ENCODE measurements at regions not wholly inside any gene's neighbourhood (a gene's known extent, or its start where the extent isn't known, plus 50 kb on each side); places are given as distances from the start of the nearest gene placed in this dataset.

DNA sequence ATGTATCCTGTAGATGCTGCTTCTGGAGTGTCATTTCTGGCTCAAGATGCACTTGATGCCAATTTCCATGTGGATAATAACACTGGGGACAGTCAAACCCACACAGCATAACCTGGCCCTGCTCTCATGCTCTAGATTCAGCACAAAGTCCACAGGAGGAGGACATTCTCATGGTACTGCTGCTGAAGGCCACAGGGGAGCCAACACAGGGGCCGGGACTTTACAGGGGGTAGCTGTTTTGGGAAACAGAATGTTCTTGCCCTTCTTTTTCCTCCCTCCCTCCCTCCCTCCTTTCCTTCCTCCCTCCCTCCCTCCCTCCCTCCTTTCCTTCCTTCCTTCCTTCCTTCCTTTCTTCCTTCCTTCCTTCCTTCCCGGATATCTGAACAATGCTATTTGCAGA is 477.4 kb downstream of the PDCD6IP start:
- in situ Hi-C loops (cut with HindIII; ENCODE audit: low pct_unique_long_range_greater_than_20kb, low sequenced_read_pairs): no loop called here
- DNase-seq (ENCODE audit: low read depth in 1 of 2, low spot score in 1 of 2): no peak
- TF ChIP-seq JUND (IDR thresholded peaks at IDR 0.05; ENCODE audit: low read depth): no peak

- in situ Hi-C loops (cut with HindIII; ENCODE audit: low pct_unique_long_range_greater_than_20kb, low sequenced_read_pairs): no loop called here
- no peak for TF ChIP-seq JUND (IDR thresholded peaks at IDR 0.05; ENCODE audit: low read depth)
- no peak for DNase-seq (ENCODE audit: low read depth in 1 of 2, low spot score in 1 of 2)
These were observed 477.9 kb downstream of the PDCD6IP start for GRCh38 chr3:34276342-34276741.

DNA sequence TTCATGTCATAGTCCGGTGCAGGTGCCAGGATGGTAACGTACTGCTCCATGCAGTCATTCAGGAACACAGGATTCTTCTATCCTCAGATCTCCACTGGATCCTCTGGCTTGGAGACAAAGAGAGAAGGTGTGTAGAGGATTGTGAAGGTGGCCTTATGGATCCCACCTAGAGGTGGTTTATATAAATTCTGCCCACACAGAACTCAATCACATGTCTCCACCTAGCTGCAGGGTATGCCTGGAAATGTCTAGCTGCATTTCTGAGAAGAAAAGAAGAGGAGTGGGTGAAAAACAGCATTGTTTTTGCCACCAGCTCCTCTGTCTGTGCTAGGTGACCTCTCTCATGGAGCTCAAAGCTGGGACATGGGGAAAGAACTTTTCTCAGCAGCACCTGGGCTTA is 478.7 kb downstream of the PDCD6IP start:
- DNase-seq (ENCODE audit: low read depth in 1 of 2, low spot score in 1 of 2): no peak
- TF ChIP-seq JUND (IDR thresholded peaks at IDR 0.05; ENCODE audit: low read depth): no peak
- in situ Hi-C loops (cut with HindIII; ENCODE audit: low pct_unique_long_range_greater_than_20kb, low sequenced_read_pairs): no loop called here

- DNase-seq (ENCODE audit: low read depth in 1 of 2, low spot score in 1 of 2): no peak
- no peak for TF ChIP-seq JUND (IDR thresholded peaks at IDR 0.05; ENCODE audit: low read depth)
- in situ Hi-C loops (cut with HindIII; ENCODE audit: low pct_unique_long_range_greater_than_20kb, low sequenced_read_pairs): no loop called here
These were observed 481.5 kb downstream of the PDCD6IP start for GRCh38 chr3:34279901-34280300.

GRCh38 chr3:34283751-34284150 is 485.3 kb downstream of the PDCD6IP start:
- TF ChIP-seq JUND (IDR thresholded peaks at IDR 0.05; ENCODE audit: low read depth): peak; percentile 51; the same call in 1 of the 2 replicates
- DNase-seq (ENCODE audit: low read depth in 1 of 2, low spot score in 1 of 2): peak; percentile 21 to 67
- in situ Hi-C loops (cut with HindIII; ENCODE audit: low pct_unique_long_range_greater_than_20kb, low sequenced_read_pairs): no loop called here

- no peak for TF ChIP-seq JUND (IDR thresholded peaks at IDR 0.05; ENCODE audit: low read depth)
- DNase-seq (ENCODE audit: low read depth in 1 of 2, low spot score in 1 of 2): peak in 1 of 2 experiments; percentile 66
- in situ Hi-C loops (cut with HindIII; ENCODE audit: low pct_unique_long_range_greater_than_20kb, low sequenced_read_pairs): no loop called here
These were observed 486.8 kb downstream of the PDCD6IP start for GRCh38 chr3:34284959-34285826.

DNA sequence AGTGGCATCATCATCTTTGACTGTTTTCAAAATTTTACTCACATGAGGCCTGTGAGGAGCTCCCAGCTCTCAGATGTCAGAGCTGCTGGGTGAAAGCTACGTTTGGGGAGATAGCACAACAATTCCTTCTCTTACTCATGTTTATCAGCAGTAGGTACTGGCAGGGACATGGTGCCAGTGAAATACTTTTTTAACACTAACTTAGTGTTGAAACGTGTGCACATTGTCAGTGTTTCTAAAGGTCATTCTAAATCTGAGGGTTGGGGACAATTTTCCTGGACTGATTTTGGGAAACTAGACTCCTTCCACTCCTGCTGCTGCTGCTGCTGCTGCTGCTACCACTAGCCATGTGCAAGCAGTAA is 487.4 kb downstream of the PDCD6IP start:
- no peak for TF ChIP-seq JUND (IDR thresholded peaks at IDR 0.05; ENCODE audit: low read depth)
- in situ Hi-C loops (cut with HindIII; ENCODE audit: low pct_unique_long_range_greater_than_20kb, low sequenced_read_pairs): no loop called here

GRCh38 chr3:34292605-34293300 is 494.3 kb downstream of the PDCD6IP start:
- no peak for TF ChIP-seq JUND (IDR thresholded peaks at IDR 0.05; ENCODE audit: low read depth)
- in situ Hi-C loops (cut with HindIII; ENCODE audit: low pct_unique_long_range_greater_than_20kb, low sequenced_read_pairs): no loop called here
- no peak for DNase-seq (ENCODE audit: low read depth in 1 of 2, low spot score in 1 of 2)

More for the DNA sequence above, 487.4 kb downstream of the PDCD6IP start:
- DNase-seq (ENCODE audit: low read depth in 1 of 2, low spot score in 1 of 2): no peak

DNA sequence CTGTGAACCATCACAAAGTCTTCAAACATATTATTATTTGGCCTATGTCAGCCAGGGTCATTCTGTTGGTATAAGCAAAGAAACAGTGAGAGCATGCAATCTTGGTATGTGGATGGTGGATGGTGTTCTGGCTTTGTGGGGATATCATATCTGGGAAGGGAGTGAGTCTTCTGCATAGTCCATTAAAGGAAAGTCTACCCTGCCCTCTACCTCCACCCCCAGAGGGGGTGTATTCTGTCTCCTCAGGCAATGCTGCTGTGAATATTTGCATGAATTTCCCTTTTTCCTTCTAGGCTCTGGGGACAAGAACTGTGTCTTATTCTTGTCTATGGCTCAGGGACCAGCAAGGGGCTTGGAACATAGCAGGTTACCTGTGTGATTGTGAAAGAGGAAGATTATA is 495.8 kb downstream of the PDCD6IP start:
- in situ Hi-C loops (cut with HindIII; ENCODE audit: low pct_unique_long_range_greater_than_20kb, low sequenced_read_pairs): no loop called here
- no peak for TF ChIP-seq JUND (IDR thresholded peaks at IDR 0.05; ENCODE audit: low read depth)
- no peak for DNase-seq (ENCODE audit: low read depth in 1 of 2, low spot score in 1 of 2)

DNA sequence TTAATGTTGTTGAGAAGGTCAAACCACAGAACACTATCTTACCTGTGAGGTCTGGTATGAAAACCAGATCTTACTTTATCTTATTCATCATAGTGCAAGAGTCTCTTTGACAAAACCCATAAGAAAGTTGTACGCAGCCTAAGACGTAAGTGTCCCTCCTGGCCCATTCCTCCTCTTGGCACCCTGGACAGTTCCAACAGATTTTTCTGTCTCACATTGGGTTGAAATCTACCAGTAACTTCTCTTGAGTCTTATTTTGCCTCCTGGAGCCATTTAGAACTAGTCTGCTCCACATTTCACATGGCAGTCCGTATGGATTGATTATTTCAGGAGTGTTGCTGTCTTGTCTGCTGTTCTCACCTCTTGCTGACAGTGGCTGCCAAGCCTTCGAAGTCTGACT is 498.4 kb downstream of the PDCD6IP start:
- no peak for TF ChIP-seq JUND (IDR thresholded peaks at IDR 0.05; ENCODE audit: low read depth)
- DNase-seq (ENCODE audit: low read depth in 1 of 2, low spot score in 1 of 2): peak in 1 of 2 experiments; percentile 20
- in situ Hi-C loops (cut with HindIII; ENCODE audit: low pct_unique_long_range_greater_than_20kb, low sequenced_read_pairs): no loop called here

- no peak for DNase-seq (ENCODE audit: low read depth in 1 of 2, low spot score in 1 of 2)
- no peak for TF ChIP-seq JUND (IDR thresholded peaks at IDR 0.05; ENCODE audit: low read depth)
- in situ Hi-C loops (cut with HindIII; ENCODE audit: low pct_unique_long_range_greater_than_20kb, low sequenced_read_pairs): no loop called here
These were observed 500.2 kb downstream of the PDCD6IP start for GRCh38 chr3:34298653-34299052.

DNA sequence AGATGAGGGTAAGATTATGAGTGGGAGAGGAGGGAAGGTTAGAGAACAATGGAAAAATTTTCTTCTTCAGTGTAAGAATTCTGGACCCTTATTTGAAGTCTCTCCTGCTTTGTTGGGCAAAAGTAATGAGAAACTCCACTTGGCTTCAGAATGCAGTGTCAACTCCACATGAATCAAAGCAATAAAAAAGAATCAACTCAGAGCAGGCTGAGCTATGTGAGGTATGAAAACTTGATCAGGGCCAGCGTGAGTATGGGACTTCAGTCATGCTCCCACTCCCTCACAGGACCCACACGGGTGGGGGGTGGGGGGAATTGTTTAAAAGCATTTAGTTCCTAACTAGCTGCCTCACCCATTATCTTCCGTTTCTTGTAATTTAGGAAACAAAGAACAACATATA is 502.2 kb downstream of the PDCD6IP start:
- no peak for DNase-seq (ENCODE audit: low read depth in 1 of 2, low spot score in 1 of 2)
- no peak for TF ChIP-seq JUND (IDR thresholded peaks at IDR 0.05; ENCODE audit: low read depth)
- in situ Hi-C loops (cut with HindIII; ENCODE audit: low pct_unique_long_range_greater_than_20kb, low sequenced_read_pairs): no loop called here

DNA sequence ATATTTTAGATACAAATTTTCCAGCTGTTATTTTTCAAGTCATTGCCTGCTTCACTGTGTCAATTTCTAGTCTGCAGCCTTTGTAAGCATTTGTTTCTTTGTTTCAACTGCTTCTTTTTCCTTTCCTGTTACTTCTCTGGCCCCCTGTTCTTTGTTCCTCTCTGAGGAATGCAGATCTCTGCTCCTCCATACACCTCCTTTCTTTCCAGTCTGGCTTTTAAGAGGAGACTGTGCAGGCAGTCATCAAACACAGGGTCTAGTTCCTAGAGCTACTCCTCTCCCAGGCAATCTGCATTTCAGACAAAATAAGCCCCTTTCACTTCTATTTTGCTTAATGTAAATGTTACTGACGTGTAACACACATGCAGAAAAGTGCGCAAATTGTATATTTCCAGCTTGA is 502.9 kb downstream of the PDCD6IP start:
- TF ChIP-seq JUND (IDR thresholded peaks at IDR 0.05; ENCODE audit: low read depth): no peak
- in situ Hi-C loops (cut with HindIII; ENCODE audit: low pct_unique_long_range_greater_than_20kb, low sequenced_read_pairs): no loop called here
- no peak for DNase-seq (ENCODE audit: low read depth in 1 of 2, low spot score in 1 of 2)
